NCI-H2081 (cell line): ENCODE measurements at regions not wholly inside any gene's neighbourhood (a gene's known extent, or its start where the extent isn't known, plus 50 kb on each side); places are given as distances from the start of the nearest gene placed in this dataset.
"Not testable (repeated sequence)": the region's sequence is repeated elsewhere in the genome, so short reads cannot be mapped to it uniquely, and the experiment has no call there.

Source experiments
- DNase-seq, 2 experiments: peaks; one replicate each; lab custom pipeline; 2025; lab: John Stamatoyannopoulos, UW

DNA sequence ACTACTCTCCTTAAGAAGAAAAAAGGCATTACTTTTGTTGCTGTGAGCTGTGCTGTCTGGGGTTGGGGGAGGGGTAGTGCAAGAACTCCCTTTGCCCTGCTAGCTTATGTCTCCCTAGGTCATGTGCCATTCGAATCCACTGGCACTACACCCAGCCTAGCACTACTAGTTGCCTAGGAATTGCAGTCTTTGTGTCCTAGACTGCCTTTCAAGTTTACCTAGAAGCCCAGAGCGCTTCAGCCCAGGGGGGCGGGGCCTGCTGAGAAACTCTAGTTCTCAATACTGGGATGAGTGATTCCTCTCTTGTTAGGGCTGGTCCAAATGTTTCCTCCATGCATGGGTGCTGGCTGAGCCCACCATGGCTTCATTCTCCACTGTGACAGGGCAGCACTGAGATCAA, 1011.5 kb downstream of the PCDH19 start:
- no peak for DNase-seq

DNA sequence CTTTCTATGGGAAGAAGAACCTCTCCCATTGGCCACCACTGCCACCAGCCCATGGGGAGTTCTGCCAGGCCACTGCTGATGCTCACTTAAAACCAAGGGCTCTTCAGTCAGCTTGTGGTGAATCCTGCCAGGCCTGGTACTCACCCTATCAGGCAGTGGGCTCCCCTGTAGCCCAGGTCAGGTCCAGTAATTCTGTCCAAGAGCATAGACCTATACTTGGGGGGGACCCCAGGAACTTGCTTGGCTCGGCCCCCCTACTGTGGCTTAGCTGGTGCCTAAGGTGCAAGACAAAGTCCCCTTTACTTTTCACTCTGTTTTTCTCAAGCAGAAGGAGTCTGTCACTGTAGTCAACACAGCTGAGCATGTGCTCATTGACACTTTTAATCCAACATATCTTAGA, 1012.2 kb downstream of the PCDH19 start:
- no peak for DNase-seq

- peak in 1 of 2 experiments; percentile 12 for DNase-seq
Measured at GRCh38 chrX:99394456-99394855, 1015.6 kb downstream of the PCDH19 start.

DNA sequence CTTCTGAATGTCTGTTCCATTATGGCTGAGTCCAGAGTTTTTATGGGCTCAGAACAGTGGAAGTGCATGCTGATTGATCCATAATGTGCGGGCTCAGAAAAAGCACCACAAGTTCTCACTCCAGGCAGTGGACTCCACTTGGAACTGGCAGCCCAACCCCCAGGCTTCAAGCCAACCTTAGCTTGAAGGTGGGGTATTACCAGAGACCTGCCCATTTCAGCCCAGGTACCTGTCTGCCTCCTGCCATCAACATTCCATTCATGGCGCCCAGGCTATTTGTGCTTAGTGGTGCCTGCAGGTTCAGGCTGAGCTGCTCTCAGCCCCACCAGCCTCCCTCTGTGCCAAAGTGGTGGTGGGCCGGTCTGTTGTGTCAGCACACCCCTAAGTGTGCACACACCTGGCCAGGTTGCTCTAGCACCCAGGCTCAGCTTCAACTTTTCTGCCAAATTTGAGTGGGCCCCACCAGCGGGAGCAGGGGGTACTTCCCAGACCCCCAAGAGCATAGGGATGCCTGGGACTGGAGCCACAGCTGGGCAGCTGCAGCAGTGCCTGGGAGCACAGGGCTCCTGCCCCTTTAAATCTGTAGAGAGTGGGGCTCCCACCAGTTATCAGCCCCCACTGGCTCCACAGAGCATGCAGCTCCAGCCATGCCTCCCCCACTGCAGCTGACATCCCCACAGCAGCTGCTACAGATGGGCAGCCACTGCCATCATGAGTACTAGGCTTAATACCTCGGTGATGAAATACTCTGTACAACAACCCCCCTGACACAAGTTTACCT, 1025.3 kb downstream of the PCDH19 start:
- no peak for DNase-seq

DNA sequence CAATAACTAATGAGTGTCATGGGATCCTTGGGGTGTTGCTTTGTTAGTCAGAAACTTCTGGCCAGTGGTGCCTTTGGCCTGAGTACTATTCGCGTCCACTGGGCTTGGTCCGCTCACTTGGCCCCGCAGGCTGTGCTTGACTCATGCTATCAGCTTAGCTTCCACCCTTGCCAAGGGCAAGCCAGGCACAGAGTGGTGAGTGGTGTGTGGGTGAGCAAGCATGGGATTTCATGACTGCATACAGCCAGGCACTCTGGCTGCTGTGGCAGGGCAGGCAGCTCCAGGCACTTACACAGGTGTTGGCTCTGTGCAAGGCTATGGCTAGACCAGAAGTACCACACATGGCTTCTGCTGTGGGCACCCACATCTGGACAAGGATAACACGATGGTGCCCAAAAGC, 1026.3 kb downstream of the PCDH19 start:
- DNase-seq = no peak

GRCh38 chrX:99371976-99372595, 1038.0 kb downstream of the PCDH19 start:
- DNase-seq = no peak

DNA sequence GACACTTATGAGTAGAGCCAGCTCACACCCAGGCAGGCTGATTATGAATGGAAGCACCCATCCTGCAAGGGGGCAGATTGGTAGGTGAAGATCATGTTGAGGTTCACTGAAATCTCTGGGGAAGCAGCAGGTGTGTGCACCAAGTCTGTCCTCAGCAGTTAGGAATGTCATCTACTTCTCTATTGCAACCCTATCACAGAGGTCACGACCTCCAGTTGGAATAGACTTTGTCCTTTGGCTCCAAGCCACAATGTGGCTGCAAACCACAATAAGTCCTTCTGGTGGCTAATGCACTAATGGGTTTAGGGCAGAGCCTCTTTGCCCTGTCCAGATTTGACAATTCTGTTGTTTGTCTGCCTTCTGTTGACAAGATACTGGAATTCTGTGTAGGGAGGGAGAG, 1056.7 kb downstream of the PCDH19 start:
- DNase-seq = no peak

DNA sequence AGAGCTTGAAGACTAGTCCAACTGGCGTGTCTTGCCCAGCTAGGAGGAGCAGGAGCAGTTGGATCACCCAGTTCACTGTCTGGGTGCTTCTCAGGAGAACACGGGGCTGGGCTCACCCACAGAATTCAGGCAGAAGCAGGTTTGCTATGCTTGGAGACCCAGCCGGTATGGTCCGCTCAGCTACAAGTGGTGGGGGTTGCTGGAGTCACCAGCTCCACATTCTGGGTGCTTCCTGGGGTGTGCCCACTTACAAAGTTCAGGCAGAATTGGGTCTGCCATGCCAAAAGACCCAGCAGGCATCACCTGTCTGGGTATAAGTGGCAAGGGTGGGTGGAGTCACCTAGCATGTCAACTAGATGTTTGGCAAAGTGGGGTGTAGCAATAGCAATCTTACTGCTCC, 1061.8 kb downstream of the PCDH19 start:
- DNase-seq = no peak

DNA sequence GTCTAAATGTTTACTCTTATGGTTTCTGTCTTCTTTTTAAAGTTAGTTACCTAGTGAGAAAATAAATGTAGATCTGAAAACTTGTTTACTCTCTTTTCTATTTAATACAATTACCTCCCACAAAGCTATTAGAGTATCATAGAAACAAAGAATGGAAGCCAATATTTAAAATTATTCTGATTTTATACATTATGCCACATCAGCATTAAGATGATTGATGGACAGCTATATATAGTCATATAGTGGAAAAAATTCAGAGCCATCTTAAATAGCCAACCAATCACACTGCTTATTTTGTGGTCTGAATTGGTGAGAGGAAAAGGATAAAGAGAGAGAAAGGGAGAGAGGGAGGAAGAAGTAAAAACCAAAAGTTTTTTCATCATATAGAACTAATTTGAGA, 1101.8 kb downstream of the PCDH19 start:
- DNase-seq = no peak

DNA sequence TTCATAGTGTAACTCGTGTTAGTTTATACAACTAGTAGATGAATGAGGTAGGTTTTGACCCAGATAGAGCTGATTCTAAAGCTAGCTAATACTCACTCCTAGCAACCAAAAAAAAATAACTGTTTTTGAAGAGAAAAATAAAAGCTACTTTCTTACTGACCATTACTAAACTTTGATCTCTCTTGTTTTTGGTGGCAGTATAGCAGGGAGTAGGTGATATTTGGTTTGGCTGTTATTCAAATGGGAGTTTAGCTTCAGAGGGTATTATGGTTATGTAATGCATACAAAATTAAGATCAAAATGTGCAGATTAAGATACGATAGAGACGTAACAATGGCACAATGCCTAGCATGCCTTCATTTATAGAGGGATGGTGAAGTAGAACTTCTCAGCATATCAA, 1104.5 kb downstream of the PCDH19 start:
- no peak for DNase-seq

DNA sequence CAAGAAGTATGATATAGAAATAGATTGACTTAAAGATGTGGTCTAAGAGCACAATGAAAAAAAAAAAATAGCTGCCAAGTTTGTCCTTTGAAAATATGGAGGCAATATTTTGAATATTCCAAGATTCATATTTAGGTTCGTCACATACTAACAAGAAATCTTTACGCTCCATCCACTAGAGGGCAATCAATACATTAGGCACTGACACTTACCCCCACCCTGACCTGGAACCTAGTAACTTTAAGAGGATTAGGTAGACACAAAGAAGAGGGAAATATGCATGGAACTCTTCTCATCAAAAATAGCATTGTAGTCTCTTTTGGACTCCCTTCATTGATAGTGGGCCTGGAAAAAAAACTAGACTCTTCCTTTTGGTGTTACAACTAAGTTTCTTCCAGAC, 1108.1 kb downstream of the PCDH19 start:
- peak; percentile 42 to 56 for DNase-seq

GRCh38 chrX:99271641-99272040, 1138.4 kb downstream of the PCDH19 start:
- no peak for DNase-seq

GRCh38 chrX:99266255-99266654, 1143.8 kb downstream of the PCDH19 start:
- DNase-seq = no peak

- DNase-seq = no peak
Measured at GRCh38 chrX:99248180-99248579, 1161.9 kb downstream of the PCDH19 start.

- no peak for DNase-seq
Measured at GRCh38 chrX:99242001-99242400, 1168.1 kb downstream of the PCDH19 start.

DNA sequence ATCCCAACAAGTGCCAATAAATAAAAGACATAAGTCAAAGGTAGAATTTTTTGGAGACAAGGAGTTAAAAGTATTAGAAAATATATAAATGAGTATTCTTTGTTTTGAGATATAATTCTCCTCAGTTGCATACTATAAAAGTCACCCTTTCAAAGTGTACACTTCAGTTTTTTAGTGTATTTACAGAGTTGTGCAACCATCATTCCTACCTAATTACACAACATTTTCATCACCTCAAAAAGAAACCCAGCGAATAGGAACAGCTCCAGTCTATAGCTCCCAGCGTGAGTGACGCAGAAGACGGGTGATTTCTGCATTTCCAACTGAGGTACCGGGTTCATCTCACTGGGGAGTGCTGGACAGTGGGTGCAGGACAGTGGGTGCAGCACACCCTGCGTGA, 1175.7 kb downstream of the PCDH19 start:
- not testable (repeated sequence) for DNase-seq

GRCh38 chrX:99192421-99192820, 1217.7 kb downstream of the PCDH19 start:
- DNase-seq = no peak

DNA sequence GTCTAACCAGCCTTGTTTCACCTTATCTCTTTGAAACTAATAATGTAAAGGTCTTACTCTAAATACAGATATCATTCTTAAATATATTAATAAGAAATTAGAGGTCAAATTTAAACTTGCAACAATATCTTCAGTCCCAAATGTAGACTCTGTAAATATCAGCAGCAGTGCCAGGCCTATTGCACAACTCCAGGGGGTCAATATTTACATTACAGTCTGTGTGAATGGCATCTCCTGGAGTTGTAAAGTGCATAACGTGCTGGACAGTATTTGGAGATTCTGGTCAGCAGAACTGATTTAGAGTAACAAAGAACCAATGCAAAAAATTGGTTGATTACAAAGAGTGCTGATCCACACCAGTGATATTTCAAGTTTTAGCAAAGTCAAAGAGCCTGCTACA, 1225.9 kb downstream of the PCDH19 start:
- DNase-seq = no peak

GRCh38 chrX:99172958-99173357, 1237.1 kb downstream of the PCDH19 start:
- DNase-seq = no peak

GRCh38 chrX:99142745-99143144, 1267.3 kb downstream of the PCDH19 start:
- no peak for DNase-seq

GRCh38 chrX:99137488-99137887, 1272.6 kb downstream of the PCDH19 start:
- no peak for DNase-seq

DNA sequence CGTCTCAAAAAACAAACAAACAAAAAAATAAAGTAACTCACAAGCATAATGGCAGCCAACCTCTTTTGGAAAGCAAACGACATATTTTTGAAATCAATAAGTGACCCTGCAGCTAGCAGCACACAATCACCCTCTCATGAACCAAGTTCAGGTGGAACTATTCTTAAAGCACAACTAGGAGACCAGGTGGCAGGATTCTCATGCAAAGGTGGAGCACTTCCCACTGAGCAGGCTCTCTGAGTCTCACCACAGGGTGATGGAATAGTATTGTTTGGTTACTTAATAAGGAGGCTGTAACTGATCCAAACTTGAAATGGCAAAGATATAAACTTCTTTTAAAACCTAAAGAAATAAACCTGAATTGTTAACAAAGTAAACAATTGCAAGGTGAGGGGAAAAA, 1293.1 kb downstream of the PCDH19 start:
- no peak for DNase-seq

- no peak for DNase-seq
Measured at GRCh38 chrX:99095965-99096635, 1314.0 kb downstream of the PCDH19 start.
